Amniotic stem cell (primary cell): ENCODE measurements at regions not wholly inside any gene's neighbourhood (a gene's known extent, or its start where the extent isn't known, plus 50 kb on each side); places are given as distances from the start of the nearest gene placed in this dataset.

ENCODE experiments used
- DNase-seq: peaks from one replicate; lab custom pipeline; 2025; lab: John Stamatoyannopoulos, UW

DNA sequence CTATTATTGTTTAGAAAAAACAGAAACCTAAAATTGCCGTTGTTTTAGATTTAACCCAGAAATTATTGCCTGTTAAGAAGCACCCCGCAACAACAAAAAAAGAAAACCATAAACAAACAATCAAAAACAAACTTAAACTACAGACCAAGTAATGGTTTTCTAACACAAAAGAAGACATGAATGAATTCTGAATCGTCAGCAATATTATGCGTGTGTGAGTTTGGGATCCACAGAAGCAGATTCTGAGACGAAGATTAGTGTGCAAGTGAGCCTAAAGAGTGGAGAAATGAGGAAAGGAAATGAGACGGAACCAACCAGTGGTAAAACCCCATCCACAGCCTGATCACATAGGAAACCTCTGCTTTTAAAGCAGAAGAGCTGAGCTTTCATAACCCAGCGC lies 1514.9 kb upstream of the PIK3C3 start:
- no peak for DNase-seq

DNA sequence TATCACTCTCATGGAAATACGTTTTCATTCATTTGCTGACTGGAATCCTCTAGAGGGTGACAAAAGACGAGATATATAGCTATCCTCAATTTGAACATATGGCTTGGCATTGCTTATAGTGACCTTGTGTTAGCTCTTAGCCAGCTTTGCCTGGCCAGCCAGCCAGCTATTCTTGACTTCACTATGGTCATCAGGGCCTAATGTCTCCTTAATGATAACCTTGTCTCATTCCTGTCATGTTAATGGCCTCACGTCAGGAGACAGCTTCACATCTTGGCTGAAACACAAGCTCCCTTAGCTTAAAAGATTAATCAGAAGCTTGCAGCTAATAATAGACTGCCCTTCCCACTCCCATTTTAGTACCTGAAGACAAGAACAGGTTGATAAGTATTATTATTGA lies 1517.5 kb upstream of the PIK3C3 start:
- DNase-seq = no peak

DNA sequence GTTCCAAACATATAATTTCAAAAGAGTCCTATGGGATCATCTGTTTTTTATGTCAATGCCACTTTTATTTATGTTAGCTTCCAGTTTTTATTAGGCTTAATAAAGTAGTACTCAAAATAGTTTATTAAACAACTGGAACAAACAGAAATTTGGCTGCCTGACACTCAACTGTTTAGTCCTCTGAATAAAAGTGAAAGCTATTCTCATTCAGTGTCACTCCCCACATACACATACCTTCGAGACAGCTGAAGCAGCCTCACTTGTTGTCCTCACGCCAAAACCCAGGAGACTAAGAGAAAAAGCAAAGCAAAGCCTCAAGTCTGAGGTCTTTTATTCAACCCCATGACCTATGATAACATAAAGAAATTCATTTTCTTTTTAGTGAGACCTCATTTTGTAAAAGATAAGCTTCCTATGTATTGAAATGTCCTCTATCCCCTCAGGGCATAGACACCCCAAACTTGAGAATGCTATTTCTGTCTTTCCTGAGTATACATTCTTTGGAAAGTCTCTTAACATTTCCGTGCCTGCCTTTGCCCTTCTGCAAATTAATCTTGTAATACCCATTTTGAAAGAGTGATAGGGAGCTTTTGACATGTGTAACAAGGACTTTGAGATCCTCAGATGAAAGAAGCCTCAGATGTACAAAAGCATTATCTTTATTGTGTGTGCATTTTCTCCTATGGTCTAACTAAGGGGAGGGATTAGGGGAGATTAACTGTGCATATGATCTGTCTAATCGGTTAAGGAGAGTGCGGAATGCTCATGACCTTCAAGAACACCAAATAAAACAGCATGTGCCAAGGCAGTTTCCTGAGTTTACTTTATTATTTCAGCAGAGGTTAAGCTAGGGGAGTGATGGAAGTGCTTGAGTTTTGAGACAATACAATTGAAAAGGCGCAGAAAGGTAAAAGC lies 1523.7 kb upstream of the PIK3C3 start:
- no peak for DNase-seq

DNA sequence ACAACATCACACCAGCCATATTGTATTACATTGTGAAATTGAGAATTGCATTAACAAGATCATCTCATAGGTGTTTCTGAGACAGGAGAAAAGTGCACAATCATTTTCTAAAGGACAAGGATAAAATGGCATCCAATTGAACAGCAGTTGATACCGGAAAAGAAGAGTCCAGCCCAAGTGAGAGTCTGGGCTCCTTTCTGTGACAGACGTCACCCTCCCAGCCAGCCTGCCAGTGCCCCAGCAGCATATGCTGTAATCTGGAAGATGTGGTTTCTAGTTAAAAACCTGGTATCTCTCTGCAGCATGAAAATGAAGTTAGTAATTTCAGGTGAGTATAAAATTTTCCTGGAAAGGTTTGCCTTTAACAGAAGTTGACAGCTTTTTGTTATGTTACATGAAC lies 1531.7 kb upstream of the PIK3C3 start:
- DNase-seq = no peak

DNA sequence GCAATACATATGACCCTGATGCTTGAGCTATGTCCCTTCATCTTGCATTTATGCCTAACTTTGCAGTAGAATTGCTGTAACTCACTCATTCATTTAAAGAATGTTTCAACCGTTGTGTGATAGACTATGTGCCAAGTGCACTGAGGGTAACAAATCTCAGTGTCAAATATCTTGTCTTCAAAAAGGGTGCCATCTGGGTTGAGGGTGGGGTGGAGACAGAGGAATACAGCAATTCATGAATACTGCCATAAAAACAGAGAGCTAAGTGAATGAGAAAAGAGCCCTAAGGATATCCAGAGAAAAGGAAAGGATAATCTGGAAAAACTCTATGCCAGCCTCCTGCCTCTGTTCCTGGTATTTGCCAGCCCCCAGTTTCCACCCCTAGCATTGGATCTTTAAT lies 1534.4 kb upstream of the PIK3C3 start:
- no peak for DNase-seq

DNA sequence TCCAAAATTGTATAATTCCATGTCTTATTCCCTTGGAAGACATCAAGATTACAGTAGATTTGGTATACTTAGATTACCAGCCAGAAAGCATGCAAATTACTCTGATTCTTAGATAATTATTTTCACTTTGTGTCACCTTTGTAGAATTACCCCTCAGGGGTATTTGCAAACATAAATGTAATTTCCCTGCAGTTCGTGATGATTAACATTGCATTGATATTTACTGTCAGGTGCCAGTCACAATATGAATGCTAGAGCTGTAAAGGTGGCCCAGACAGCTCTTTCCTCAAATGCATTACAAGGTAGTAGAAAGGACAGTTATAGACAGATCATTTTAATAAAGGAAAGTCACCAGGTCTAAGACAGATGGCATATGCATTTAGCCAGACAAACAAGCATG lies 1537.5 kb upstream of the PIK3C3 start:
- no peak for DNase-seq

DNA sequence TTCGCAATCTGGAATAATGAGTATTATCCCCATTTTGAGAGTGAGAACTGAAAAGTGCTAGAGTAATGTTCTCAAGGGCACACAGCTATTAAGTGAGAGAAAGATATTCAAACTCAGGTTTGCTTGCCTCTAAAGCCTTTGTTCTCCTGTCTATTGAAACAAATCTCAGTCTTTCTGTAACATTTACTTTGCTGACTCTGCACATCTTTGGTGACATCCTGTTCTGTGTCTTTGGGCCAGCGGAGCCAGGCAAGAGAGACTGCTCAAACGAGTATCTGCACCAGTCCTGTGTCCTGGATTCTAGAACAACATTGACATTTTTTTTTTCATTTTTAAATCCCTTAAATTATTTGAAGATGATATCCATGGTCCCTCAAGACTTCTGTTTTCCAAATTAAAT lies 1539.2 kb upstream of the PIK3C3 start:
- no peak for DNase-seq

DNA sequence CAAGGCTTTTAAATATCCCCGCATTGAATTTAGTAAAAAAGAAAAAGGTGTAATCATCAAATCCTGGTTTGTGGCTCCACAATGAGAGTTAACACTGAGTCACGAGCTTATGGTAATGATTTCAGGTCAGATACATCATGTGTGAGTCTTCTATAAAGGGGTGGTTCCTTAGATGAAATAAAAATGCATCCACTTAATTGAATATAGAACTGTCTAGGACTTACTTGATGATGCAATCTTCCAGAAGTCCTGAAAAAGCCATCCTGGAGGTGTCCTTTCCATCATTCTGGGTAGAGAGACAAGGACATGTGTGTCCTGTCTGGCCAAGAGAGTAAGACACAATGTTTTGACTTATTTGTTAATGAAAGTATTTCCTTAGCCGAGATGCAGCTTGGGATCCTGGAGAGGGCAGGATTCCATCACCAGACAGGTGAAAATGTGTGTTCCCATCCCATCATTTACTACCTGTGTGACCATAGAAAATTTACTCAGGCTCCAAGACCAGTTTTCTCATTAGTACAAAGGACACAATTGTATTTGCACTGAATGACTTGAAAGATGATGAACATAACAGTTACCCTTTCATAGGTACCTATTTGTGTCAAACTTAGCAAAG lies 1539.8 kb upstream of the PIK3C3 start:
- DNase-seq = no peak

DNA sequence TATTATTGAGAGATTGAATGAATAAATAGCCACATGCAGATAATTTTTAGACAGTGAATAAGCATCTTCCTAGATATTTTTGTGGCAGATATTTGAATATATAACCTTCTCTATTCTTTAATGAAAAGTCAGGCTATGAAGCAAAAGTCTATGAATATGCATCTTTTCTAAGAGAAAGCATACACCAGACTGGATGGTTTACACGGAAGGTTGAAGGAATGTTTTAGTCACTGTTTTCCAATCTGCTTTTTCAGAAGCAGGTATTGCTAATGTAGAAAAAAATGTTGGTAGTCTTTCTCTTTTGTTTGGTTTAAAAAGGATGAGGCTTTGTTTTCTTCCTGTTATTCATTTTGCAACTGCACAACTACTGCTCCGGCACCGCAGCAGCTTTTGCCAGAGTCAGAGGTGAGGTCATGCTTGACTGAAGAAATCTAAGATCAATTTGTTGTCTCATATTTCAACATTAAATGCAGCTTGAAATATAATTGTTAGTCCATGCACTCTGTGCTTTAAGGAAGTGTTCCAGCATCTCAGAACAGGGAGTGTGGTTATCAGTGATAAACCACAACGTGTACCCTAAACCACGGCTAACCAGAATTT lies 1540.8 kb upstream of the PIK3C3 start:
- no peak for DNase-seq

DNA sequence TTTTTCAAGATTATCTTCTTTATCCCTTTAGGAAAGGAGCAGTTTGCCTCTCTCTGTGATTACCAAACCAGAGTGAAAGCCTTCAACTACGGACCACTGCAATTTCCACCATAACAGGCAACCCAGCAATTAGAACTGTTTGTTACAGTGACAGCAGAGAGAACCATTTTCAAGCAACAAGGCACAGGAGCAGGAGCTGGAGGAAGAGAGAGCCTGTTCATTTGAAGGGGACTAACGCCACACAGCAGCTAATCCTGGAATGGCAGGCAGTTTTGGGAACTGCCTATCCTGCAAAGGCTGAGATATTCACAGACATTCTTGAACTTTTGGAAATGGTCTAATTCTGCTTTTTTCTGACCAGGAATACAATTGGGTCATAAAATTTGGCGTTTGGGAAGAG lies 1541.9 kb upstream of the PIK3C3 start:
- DNase-seq = no peak

DNA sequence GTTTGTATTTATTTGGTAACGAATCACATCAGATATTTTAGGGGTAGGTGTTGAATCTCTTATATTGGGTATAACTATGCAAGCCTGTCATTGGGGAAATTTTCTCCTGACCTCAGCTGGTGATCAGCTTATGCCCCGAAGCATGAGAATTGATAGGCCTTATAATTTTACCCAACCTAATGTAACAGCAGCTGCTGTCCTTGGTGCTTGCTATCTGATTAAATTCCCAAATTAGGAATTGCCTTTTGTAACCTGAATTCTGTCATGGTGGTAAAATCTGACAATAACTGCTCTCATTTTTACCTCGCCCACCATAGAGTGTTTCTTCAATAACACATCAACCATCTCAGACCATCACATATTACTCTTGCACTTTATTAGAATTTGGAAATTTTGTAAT lies 1542.6 kb upstream of the PIK3C3 start:
- DNase-seq = no peak

DNA sequence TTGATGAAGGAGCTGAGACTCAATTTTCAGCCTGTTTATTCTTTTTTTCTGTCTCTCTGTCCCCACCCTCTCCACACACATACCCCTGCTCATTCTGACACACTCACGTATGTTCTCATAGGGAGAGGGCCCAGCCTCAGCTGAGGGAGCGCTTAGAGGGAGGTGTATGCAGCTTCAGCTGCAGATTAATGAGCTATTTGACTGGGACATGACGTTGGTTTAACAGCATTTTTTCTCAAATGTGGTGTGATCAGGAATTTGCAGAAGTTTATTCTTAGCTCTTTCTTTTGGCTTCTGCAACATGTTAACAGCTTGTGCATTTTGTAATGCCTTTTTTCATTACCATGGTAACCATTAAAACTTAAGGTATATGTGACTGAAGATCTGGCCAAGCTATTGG lies 1547.1 kb upstream of the PIK3C3 start:
- DNase-seq = no peak

DNA sequence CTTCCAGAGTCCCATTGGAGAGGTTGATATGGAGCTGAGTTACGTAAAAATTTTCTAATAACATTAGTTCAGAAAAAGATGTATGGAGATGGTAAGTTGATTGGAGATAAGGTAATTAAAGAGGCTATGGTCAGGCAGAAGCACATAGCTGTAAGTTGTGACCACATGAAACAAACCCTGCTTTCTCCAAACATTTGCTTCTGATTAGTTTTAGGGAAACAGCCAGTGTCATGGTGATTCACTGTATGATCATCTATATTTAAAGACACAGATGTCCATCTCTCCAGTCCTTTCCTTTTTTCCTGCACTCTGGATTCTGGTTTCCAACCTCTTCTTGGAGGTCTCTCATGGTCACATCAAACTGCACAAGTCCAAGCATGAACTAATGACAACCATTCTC lies 1550.8 kb upstream of the PIK3C3 start:
- DNase-seq = no peak

DNA sequence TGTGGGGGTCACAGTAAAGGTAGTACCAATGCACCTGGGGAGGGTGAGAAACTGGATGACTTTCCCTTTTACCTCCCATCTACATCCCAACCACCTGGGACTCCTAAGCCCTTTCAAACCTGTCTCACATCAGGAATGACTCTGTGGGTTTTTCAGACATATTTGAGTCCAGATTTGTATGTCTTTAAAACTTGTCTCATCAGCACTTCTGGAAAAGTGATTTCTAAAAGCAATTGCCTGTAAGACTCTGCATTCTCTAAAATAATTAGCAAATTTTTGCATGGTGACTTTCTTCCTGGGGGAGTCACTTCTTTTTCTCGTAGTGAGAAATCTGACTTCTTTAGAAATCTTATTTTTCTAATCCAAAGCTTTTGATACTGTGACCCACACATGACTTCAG lies 1553.0 kb upstream of the PIK3C3 start:
- no peak for DNase-seq

DNA sequence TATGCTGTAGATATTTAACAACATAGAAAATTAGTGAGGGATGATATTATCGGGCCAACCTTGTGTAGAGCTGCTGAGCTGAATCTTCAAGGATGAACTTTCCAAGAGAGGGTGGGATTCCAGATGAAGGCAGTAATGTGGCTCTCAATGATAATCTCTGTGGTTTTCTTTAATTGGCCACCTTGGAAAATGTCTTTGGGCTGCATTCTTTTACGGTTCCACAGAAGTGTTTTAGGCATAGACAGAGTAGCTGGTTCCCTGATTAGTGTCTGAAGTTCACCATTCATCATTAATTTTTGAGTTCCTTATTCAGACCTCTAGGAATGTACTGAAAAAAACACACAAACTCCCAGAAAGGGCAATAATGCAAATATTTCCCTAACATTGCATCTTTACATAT lies 1566.9 kb upstream of the PIK3C3 start:
- DNase-seq = no peak

DNA sequence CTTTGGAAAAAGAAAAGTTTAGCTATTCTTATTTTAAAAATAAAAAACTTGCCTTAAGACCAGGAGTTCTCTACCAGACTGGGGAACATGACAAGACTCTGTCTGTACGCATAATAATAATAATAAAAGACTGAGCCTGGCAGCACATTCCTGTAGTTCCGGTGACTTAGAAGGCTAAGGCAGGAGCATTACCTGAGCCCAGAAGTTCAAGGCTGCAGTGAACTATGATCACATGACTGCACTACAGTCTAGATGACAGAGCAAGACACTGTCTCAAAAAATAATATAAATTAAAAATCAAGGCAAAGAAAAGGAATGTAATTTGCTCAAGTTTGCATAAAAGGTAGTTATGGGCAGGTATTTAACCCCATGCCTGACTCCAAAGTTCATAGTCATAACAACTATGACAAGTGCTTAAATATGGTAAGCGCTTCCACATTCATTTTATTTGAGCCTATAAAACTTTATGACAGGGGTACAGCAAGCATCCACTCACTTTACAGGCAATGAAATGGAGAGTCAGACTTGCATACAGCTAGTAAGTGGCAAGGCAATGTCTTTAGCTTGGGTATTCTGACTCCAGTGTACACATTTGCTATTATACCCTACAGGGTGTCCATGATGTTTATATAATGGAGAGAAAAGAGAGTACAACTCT lies 1567.8 kb upstream of the PIK3C3 start:
- DNase-seq = no peak

DNA sequence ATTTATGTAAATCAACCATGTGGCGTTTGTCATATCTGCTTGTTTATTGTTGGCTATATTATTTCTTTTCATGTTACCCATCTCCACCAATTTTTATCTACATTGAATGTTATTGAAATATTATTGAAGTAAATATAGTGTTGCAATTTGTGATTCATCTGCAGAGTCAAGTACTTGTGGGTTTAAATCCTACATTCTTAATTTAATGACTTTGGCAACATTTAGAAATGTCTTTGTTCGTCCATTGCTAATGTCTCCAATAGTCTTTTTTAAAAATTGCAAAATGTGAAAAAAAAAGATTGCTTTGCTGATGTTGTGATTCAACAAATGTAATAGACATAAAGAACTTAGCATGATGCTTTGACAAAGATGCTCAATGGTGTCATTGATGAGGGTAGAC lies 1572.8 kb upstream of the PIK3C3 start:
- DNase-seq = no peak

DNA sequence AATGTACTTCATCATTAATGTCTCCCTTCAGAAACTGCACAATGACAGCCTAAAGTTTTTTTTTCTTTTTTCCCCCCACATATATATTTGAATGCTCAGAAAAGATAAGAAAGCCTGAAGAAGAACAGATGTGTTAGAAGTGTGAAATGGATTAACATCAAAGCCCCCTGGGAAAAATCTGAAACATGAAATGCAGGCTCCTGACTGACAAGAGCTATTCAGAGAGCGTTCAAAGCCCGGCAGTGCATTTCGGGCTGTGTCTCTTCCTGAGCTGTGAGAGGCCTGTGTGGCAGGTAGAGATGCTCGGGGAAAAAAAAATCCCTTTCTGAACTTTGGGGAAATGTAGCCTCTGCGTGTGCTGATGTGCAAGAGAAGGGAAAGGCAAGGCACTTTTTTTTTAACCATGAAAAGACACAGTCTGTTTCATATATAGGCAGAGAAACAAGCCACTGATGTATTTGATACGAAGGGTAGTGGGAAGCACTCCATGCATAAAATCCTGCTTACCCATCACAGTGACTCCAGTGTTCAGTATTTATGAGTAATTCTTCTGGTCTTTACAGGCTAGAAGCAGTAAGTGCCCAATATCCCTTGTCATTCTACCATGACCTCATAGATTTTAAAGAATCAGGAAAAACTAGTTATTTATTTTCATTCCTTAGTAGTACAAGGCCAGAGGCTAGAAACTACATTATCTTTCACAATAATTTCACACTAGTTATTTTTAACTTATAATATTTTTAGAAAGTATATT lies 1574.2 kb upstream of the PIK3C3 start:
- DNase-seq = peak; percentile 32

DNA sequence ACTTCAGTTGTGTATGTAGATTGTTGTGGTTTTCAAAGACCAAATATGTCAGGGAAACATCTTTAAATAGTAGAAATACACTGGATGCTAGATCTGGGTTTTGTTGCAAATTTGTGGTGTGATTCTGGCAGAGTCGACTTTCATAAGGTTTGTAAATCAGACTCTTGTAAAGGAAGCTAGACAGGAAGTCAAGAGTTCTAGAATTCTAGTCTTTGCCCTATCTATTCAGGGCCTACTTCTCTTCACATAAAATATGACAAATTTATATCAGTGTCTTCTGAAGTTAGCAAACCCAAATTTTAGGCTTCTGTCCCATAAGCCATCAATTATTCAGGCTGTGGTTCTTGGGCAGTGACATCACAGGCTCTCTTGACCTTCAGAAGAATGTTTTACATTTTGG lies 1579.2 kb upstream of the PIK3C3 start:
- no peak for DNase-seq

DNA sequence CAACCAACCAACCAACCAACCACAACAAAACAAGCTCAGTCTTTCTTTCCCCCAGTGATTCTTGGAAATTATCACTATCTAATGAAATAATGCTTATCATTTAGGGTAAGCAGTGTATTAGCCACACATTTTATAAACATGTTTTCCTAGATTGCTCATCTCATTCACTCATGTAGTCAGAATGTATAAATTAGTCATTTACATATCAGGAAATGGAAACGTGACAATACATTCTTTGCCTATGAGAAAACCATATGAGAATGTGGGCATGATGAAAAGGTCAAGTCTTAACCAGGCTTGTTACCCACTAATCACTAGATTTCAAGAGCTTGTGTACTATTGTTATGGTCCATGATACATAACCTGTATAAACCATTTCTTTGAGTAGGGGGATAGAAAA lies 1583.4 kb upstream of the PIK3C3 start:
- DNase-seq = peak; percentile 45

DNA sequence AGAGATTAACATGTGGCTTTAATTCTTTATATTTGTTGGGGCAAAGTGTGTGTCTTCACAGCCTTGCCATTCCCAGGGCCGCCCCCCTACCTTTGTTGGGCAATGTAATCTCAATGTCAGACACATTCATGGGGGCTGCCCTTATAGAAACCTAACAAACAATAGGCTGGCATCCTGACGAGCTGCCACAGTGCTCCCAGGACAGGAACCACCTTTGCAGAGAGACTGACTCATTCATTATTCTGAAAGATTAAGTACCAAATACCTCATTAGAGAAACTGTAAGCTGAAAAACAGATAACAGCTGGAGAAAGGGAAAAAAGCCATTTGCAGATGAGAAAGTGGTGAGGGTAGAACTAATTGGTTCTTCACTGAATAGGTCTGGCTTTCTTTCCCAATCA lies 1587.5 kb upstream of the PIK3C3 start:
- no peak for DNase-seq

DNA sequence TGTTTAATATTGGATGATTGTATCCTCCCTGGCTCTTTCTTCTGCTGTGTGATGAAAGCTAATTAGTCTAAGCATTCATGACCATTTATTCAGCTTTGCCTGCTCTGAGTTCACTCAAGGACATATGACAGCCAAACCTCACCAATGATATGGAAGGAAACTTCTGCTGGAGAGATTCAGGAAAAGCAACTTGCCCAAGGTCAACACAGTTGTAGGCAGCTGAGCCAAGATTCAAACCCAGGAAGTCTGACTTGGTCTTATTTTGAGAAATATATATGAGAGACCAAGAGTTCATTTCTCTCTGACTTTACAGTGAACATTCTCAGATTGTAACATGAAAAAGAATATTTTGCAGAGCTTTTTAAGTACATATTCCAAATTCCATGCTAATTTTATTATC lies 1588.5 kb upstream of the PIK3C3 start:
- no peak for DNase-seq
